B cell (primary cell): ENCODE measurements at regions not wholly inside any gene's neighbourhood (a gene's known extent, or its start where the extent isn't known, plus 50 kb on each side); places are given as distances from the start of the nearest gene placed in this dataset.

Experiments
- ATAC-seq: fragments of 200-7000 bp; cut with Tn5 transposase; one replicate; pipeline ENCODE4 v1.10.0; 2021; ENCODE audit warnings: low read depth, mild to moderate bottlenecking, moderate number of reproducible peaks, moderate library complexity
- CTCF ChIA-PET: fragments of 350-600 bp; sonication (Branson Sonifier 250); formaldehyde crosslinking; loops from one replicate; lab custom pipeline; 2021; ENCODE audit warnings: antibody characterized with exemption, inconsistent platforms; lab: Charles Lee
- POLR2A ChIA-PET: fragments of 350-600 bp; sonication (Branson Sonifier 250); formaldehyde crosslinking; loops from one replicate; lab custom pipeline; 2021; ENCODE audit warnings: antibody characterized with exemption; lab: Charles Lee
- DNase-seq: peaks from one replicate; pipeline ENCODE4 v3.0.0; 2013
- H2AFZ ChIP-seq: 2 replicates; pipeline ENCODE4 v1.6.1; 2012; ENCODE audit warnings: mild to moderate bottlenecking, low read depth, low read length; ENCODE audit not compliant: insufficient read depth, poor library complexity, severe bottlenecking
- H3K27ac ChIP-seq, 2 donors: 1 replicate in 1 of 2; 2 replicates in 1 of 2; pipeline ENCODE4 v1.5.1; 2012 to 2013; ENCODE audit warnings: low read length in 2 of 2, mild to moderate bottlenecking in 2 of 2, moderate library complexity in 1 of 2
- H3K27me3 ChIP-seq, 4 experiments: fragments of 200-600 bp in 1 of 4; sonication (generic) in 1 of 4; replicated peaks in 1 of 4; 1 replicate in 2 of 4; 2 replicates in 2 of 4; pipeline versions ENCODE4 v1.6.1 to v1.7.0; 2013 to 2016; ENCODE audit warnings: low read length in 3 of 4, mild to moderate bottlenecking in 2 of 4, mixed read lengths in 1 of 4, moderate library complexity in 1 of 4; ENCODE audit not compliant: insufficient read depth in 4 of 4, control insufficient read depth in 3 of 4; ENCODE audit errors: control extremely low read depth in 1 of 4
- H3K36me3 ChIP-seq, 2 experiments: replicated peaks in 1 of 2; 1 replicate in 1 of 2; 2 replicates in 1 of 2; pipeline versions ENCODE4 v1.6.1 to v1.7.1; 2013; ENCODE audit warnings: low read length in 1 of 2; ENCODE audit not compliant: insufficient read depth in 2 of 2, control insufficient read depth in 1 of 2; ENCODE audit errors: control extremely low read depth in 1 of 2, extremely low read depth in 1 of 2
- H3K4me1 ChIP-seq, 2 donors: fragments of 200-600 bp in 1 of 2; sonication (generic) in 1 of 2; 1 replicate in 1 of 2; 2 replicates in 1 of 2; pipeline versions ENCODE4 v1.5.1 to v1.6.1; 2013 to 2017; ENCODE audit warnings: low read length in 2 of 2; ENCODE audit not compliant: control insufficient read depth in 2 of 2, insufficient read depth in 2 of 2
- H3K4me2 ChIP-seq: replicated peaks from 2 replicates; pipeline ENCODE3; 2012; ENCODE audit warnings: mild to moderate bottlenecking, low read depth, low read length; ENCODE audit not compliant: poor library complexity, severe bottlenecking
- H3K4me3 ChIP-seq, 5 experiments: fragments of 200-600 bp in 1 of 5; sonication (generic) in 1 of 5; 1 replicate in 3 of 5; 2 replicates in 2 of 5; pipeline versions ENCODE4 v1.5.1 to v1.7.0; 2011 to 2016; ENCODE audit warnings: low read length in 4 of 5, mild to moderate bottlenecking in 4 of 5, low read depth in 2 of 5, control low read depth in 1 of 5, moderate library complexity in 1 of 5; ENCODE audit not compliant: insufficient read depth in 1 of 5; ENCODE audit errors: control extremely low read depth in 1 of 5, extremely low read depth in 1 of 5
- H3K79me2 ChIP-seq: fragments of 200-600 bp; sonication (generic); one replicate; pipeline ENCODE4 v1.6.0; 2016; ENCODE audit warnings: low read length; ENCODE audit not compliant: control insufficient read depth, insufficient read depth
- H3K9ac ChIP-seq: fragments of 200-600 bp; sonication (generic); 2 replicates; pipeline ENCODE4 v1.6.1; 2017; ENCODE audit warnings: mild to moderate bottlenecking, low read length, moderate library complexity
- H3K9me3 ChIP-seq, 3 donors: one replicate each; pipeline versions ENCODE4 v1.6.1 to v1.7.1; 2013; ENCODE audit warnings: low read length in 2 of 3; ENCODE audit not compliant: control insufficient read depth in 2 of 3, insufficient read depth in 1 of 3; ENCODE audit errors: control extremely low read depth in 1 of 3
- H4K20me1 ChIP-seq: 2 replicates; pipeline ENCODE4 v1.6.0; 2012; ENCODE audit warnings: mild to moderate bottlenecking, low read length; ENCODE audit not compliant: insufficient read depth, control insufficient read depth, poor library complexity, severe bottlenecking
- H3K27ac Mint-ChIP-seq: one replicate; pipeline ENCODE4 v1.8.0; 2021; ENCODE audit warnings: mixed read lengths
- H3K27me3 Mint-ChIP-seq: one replicate; pipeline ENCODE4 v1.8.0; 2021; ENCODE audit warnings: mixed read lengths
- H3K4me1 Mint-ChIP-seq: one replicate; pipeline ENCODE4 v1.8.0; 2021; ENCODE audit warnings: mixed read lengths
- H3K4me3 Mint-ChIP-seq: one replicate; pipeline ENCODE4 v1.8.0; 2021; ENCODE audit warnings: mixed read lengths
- H3K9me3 Mint-ChIP-seq: one replicate; pipeline ENCODE4 v1.8.0; 2022; ENCODE audit warnings: mixed read lengths; ENCODE audit not compliant: insufficient read depth
- CTCF ChIP-seq: fragments of 200-600 bp; IDR thresholded peaks from one replicate; pipeline ENCODE4 v1.8.0; 2022; ENCODE audit warnings: antibody characterized with exemption, mild to moderate bottlenecking
- EZH2 ChIP-seq: IDR thresholded peaks from 2 replicates; pipeline ENCODE4 v1.6.1; 2012; ENCODE audit warnings: borderline replicate concordance, low read depth, mild to moderate bottlenecking, moderate library complexity, low read length; ENCODE audit not compliant: insufficient read depth, poor library complexity, severe bottlenecking
- WGBS: methylation state at CpG from one replicate; pipeline ENCODE4 v1.1.5; 2013; ENCODE audit warnings: missing lambda C conversion rate; ENCODE audit not compliant: insufficient coverage; 5-methylcytosine and 5-hydroxymethylcytosine counted together
- intact Hi-C: fragments of 100-400 bp; cut with micrococcal nuclease; formaldehyde crosslinking; loops from one replicate; pipeline ENCODE4 v1.10.0; 2022

- H3K9ac ChIP-seq, result no peak overlapping the region
- H3K4me3 ChIP-seq, result no peak overlapping the region
- H3K9me3 Mint-ChIP-seq, result no peaks in the 10 kb centered on the region
- TF ChIP-seq EZH2 (no peak), CTCF (no peak)
- H4K20me1 ChIP-seq, result peaks cover 60% of the 10 kb centered on the region
- H3K27ac ChIP-seq, result peak overlapping the region; percentile 30 to 97
- peaks cover 82 to 93% of the 10 kb centered on the region in 2 donors for H3K4me1 ChIP-seq
- peaks cover 78% of the 10 kb centered on the region for H3K4me1 Mint-ChIP-seq
- 87% methylated on average over 2 of the region's 2 CpGs for WGBS
- peak overlapping the region; percentile 84 for H3K27ac Mint-ChIP-seq
- H3K27me3 Mint-ChIP-seq, result no peaks in the 10 kb centered on the region
- intact Hi-C loops, result loop anchor here (5.0 kb wide), 1 partner anchor 78 kb away; the partner anchor contains the start of gene PTGR2
- POLR2A ChIA-PET, result interaction anchor here (1.2 kb wide), 1 partner anchor 12 kb away, joined by 6 read pairs; no protein-coding TSS in a partner anchor
- no peaks in the 10 kb centered on the region for H3K27me3 ChIP-seq
- no peak overlapping the region for H3K4me3 Mint-ChIP-seq
- peaks cover 86% of the 10 kb centered on the region for H3K79me2 ChIP-seq
- no peak overlapping the region for H2AFZ ChIP-seq
- H3K36me3 ChIP-seq, result no peaks in the 10 kb centered on the region
- no peak for ATAC-seq
- H3K9me3 ChIP-seq, result no peaks in the 10 kb centered on the region
- CTCF ChIA-PET, result interaction anchor here (1.8 to 11.6 kb wide), 5 partner anchors 11 to 51 kb away, joined by 4 to 220 read pairs (median 70); a partner anchor contains a TSS
- DNase-seq, result no peak
- H3K4me2 ChIP-seq, result peak overlapping the region; percentile 42
Measured at GRCh38 chr14:73774671-73775070, 60.5 kb upstream of the PNMA1 start.

- H3K36me3 ChIP-seq, result no peaks in the 10 kb centered on the region
- DNase-seq, result no peak
- no peak for ATAC-seq
- H3K4me1 ChIP-seq, result peaks cover 87 to 96% of the 10 kb centered on the region in 2 donors
- no peaks in the 10 kb centered on the region for H3K27me3 Mint-ChIP-seq
- no peaks in the 10 kb centered on the region for H3K9me3 ChIP-seq
- WGBS, result 45% methylated on average over 2 of the region's 3 CpGs
- H2AFZ ChIP-seq, result no peak overlapping the region
- H3K9ac ChIP-seq, result no peak overlapping the region
- no peaks in the 10 kb centered on the region for H3K9me3 Mint-ChIP-seq
- peaks cover 89% of the 10 kb centered on the region for H3K79me2 ChIP-seq
- CTCF ChIA-PET, result interaction anchor here (1.8 to 11.6 kb wide), 5 partner anchors 11 to 52 kb away, joined by 4 to 220 read pairs (median 70); a partner anchor contains a TSS
- intact Hi-C loops, result loop anchor here (5.0 kb wide), 1 partner anchor 78 kb away; the partner anchor contains the start of gene PTGR2
- TF ChIP-seq CTCF (no peak), EZH2 (no peak)
- peak overlapping the region; percentile 23 to 97 for H3K27ac ChIP-seq
- no peaks in the 10 kb centered on the region for H3K27me3 ChIP-seq
- peaks cover 59% of the 10 kb centered on the region for H4K20me1 ChIP-seq
- H3K4me1 Mint-ChIP-seq, result peaks cover 81% of the 10 kb centered on the region
- POLR2A ChIA-PET, result interaction anchor here (1.2 kb wide), 1 partner anchor 12 kb away, joined by 6 read pairs; no protein-coding TSS in a partner anchor
- no peak overlapping the region for H3K4me3 Mint-ChIP-seq
- H3K27ac Mint-ChIP-seq, result peak overlapping the region; percentile 84
- H3K4me3 ChIP-seq, result no peak overlapping the region
- peak overlapping the region; percentile 42 for H3K4me2 ChIP-seq
Measured at GRCh38 chr14:73774241-73774570, 60.0 kb upstream of the PNMA1 start.
